ENCODE measurements at regions not wholly inside any gene's neighbourhood (a gene's known extent, or its start where the extent isn't known, plus 50 kb on each side); places are given as distances from the start of the nearest gene placed in this dataset.

DNA sequence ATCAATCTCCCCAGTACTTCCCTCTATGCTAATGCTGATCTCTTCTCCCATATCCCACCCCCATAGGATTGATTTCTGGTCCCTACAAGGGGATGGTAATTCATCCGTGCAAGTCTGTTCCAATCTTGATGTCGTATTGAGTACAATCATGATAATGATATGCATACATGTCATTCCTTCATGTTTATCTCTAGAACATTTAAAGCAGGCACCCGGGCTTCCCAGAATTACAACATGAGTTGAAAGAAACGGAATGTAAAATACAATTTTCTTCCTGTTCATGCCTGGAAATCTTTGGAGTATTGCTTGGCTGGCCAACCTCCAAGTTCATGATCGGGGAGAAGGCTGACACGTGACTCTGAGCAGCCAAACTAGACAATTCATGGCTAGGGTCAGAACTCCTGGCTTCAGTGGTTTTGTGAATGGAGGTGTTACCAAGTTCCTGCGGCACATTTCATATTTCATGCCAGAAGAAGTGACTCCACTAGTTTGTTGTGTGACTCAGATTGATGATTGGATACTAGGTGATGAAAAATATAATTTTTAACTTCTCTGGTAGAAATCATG, 66.6 kb downstream of the C9orf152 start:
- Histone ChIP-seq H3K27me3 (no peaks in the 10 kb centered on the region), H3K9me3 (no peaks in the 10 kb centered on the region), H3K4me1 (peaks cover 0 to 57% (median 46%) of the 10 kb centered on the region in 4 donors), H3K27ac (peak overlapping the region in 3 of 4 donors; percentile 48 to 63 (median 54)), H3K4me3 (no peak overlapping the region), H3K36me3 (peaks cover 0 to 26% (median 23%) of the 10 kb centered on the region in 4 donors)
- intact Hi-C loops (cut with DNase I): no loop called here
- DNase-seq: peak; percentile 81
- TF ChIP-seq, protein P1, sequence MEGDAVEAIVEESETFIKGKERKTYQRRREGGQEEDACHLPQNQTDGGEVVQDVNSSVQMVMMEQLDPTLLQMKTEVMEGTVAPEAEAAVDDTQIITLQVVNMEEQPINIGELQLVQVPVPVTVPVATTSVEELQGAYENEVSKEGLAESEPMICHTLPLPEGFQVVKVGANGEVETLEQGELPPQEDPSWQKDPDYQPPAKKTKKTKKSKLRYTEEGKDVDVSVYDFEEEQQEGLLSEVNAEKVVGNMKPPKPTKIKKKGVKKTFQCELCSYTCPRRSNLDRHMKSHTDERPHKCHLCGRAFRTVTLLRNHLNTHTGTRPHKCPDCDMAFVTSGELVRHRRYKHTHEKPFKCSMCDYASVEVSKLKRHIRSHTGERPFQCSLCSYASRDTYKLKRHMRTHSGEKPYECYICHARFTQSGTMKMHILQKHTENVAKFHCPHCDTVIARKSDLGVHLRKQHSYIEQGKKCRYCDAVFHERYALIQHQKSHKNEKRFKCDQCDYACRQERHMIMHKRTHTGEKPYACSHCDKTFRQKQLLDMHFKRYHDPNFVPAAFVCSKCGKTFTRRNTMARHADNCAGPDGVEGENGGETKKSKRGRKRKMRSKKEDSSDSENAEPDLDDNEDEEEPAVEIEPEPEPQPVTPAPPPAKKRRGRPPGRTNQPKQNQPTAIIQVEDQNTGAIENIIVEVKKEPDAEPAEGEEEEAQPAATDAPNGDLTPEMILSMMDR (IDR thresholded peaks at IDR 0.05): no peak
- TF ChIP-seq POLR2AphosphoS5 (IDR thresholded peaks at IDR 0.05): peak in 3 of 4 donors; percentile 8 to 46 (median 15)
- 65 to 77% methylated on average over 7 of the region's 7 CpGs for WGBS, 2 donors

DNA sequence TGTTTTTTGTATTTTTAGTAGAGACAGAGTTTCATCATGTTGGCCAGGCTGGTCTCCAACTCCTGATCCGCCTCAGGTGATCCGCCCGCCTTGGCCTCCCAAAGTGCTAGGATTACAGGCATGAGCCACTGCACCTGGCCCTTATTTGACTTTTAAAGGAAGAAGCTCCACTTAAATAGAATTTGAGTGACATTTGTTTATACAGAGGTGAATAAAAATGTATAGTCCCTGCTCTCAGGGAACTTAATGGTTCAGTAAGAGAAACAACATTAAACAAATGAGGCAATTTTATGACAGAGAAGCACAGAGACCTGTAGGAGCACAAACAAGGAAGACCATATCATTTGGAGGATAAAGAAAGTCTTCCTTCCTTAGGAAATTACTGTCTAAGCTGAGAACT, 65.7 kb downstream of the C9orf152 start:
- Histone ChIP-seq H3K4me1 (peaks cover 0 to 63% (median 52%) of the 10 kb centered on the region in 4 donors), H3K36me3 (peaks cover 0 to 17% (median 16%) of the 10 kb centered on the region in 4 donors), H3K27ac (peak overlapping the region in 2 of 4 donors; percentile 48 to 54), H3K27me3 (no peaks in the 10 kb centered on the region), H3K4me3 (no peak overlapping the region), H3K9me3 (no peaks in the 10 kb centered on the region)
- WGBS, 2 donors: 92 to 93% methylated on average over 3 of the region's 3 CpGs
- DNase-seq: no peak
- no peak for TF ChIP-seq POLR2AphosphoS5 (IDR thresholded peaks at IDR 0.05)
- no peak for TF ChIP-seq POLR2A (IDR thresholded peaks at IDR 0.05)
- TF ChIP-seq, protein P1 (IDR thresholded peaks at IDR 0.05): no peak
- TF ChIP-seq EP300 (IDR thresholded peaks at IDR 0.05): no peak
- intact Hi-C loops (cut with DNase I): no loop called here

DNA sequence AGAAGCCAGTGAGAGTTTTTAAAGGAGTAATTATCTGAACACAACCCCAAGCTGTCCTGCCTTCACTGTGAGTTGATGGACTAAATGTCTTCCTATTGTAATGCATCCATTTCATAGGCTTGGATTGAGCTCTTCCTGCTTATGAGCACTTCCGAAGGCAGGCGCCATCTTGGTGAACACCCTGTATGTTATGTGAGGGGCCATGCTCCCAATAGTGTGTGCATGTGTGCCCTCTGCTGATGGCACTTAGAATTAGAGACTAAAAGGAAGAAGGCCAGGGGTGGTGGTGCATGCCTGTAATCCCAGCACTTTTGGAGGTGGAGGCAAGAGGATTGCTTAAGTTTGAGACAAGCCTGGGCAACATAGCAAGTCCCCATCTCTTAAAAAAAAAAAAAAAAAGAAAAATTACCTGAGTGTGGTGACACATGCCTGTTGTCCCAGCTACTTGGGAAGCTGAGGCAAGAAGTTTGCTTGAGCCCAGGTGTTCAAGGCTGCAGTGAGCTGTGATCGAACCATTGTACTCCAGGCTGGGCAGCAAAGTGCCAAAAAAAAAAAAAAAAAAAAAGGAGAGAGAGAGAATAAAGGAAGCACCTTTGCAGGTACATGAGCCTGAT, 65.0 kb downstream of the C9orf152 start:
- peaks cover 0 to 10% (median 10%) of the 10 kb centered on the region in 4 donors for H3K36me3 ChIP-seq
- intact Hi-C loops (cut with DNase I): no loop called here
- WGBS, 2 donors: 79 to 95% methylated on average over 3 of the region's 3 CpGs
- H3K4me3 ChIP-seq: no peak overlapping the region
- no peaks in the 10 kb centered on the region for H3K27me3 ChIP-seq
- peaks cover 0 to 69% (median 55%) of the 10 kb centered on the region in 4 donors for H3K4me1 ChIP-seq
- TF ChIP-seq POLR2A (IDR thresholded peaks at IDR 0.05): no peak
- no peak for DNase-seq
- H3K27ac ChIP-seq: peak overlapping the region in 3 of 4 donors; percentile 12 to 54 (median 48)
- H3K9me3 ChIP-seq: no peaks in the 10 kb centered on the region

DNA sequence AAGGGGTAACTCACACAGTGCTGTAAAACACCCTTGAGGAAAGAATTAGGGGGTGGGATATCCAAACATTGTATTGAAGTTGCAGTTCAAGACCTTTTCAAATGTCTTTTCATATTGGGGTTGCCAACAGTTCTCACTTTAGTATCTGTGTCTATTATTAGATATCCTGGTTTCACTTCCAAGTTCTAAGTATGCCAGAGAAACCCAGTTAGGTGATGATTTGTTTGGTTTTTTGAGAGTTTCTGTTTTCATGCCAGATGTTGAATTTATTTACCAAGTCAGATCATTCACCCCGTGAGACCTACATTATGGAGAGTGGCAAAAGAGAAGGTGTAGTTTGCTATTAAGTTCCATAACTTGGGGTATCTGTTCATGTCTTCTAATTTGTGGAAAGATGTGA, 64.5 kb downstream of the C9orf152 start:
- WGBS, 2 donors: 29 to 31% methylated on average over 1 of the region's 1 CpG
- H3K27ac ChIP-seq: peak overlapping the region in 3 of 4 donors; percentile 24 to 54 (median 48)
- no peaks in the 10 kb centered on the region for H3K9me3 ChIP-seq
- H3K27me3 ChIP-seq: no peaks in the 10 kb centered on the region
- DNase-seq: no peak
- H3K4me1 ChIP-seq: peaks cover 0 to 70% (median 55%) of the 10 kb centered on the region in 4 donors
- H3K4me3 ChIP-seq: no peak overlapping the region
- intact Hi-C loops (cut with DNase I): no loop called here
- TF ChIP-seq POLR2A (IDR thresholded peaks at IDR 0.05) (no peak), EP300 (IDR thresholded peaks at IDR 0.05) (no peak), POLR2AphosphoS5 (IDR thresholded peaks at IDR 0.05) (no peak)
- TF ChIP-seq, protein P1 (IDR thresholded peaks at IDR 0.05): no peak
- H3K36me3 ChIP-seq: peaks cover 0 to 5% (median 4%) of the 10 kb centered on the region in 4 donors

DNA sequence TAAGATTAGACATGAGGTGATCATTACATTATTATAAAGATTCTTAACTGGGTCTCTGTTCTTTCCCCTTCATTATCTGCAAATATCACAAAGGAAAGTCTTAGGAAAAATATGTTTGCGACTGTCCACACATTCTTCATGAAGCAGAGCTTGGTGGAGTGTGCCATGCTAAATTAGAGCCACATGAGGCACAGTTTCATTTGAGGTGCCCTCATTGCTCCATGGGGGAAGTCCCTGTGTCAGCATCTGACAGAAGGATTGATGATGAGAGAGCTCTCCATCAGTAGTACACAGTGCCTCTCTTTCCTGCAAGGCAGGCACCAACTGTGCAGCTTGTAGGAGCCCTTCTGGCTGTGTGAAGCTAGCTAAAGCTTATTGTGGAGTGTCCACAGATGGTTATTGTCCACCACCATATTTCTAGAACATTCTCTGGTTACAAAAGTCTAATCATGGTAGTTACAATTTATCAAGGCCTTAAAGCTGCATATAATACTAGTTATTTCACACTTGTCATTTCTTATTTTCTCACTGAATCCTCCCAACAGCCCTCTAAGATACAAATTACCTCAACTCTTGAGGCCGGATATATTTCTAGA, 63.9 kb downstream of the C9orf152 start:
- Histone ChIP-seq H3K9me3 (no peaks in the 10 kb centered on the region), H3K27me3 (no peaks in the 10 kb centered on the region), H3K4me1 (peaks cover 0 to 71% (median 54%) of the 10 kb centered on the region in 4 donors), H3K27ac (peak overlapping the region in 3 of 4 donors; percentile 24 to 54 (median 48)), H3K4me3 (no peak overlapping the region), H3K36me3 (no peaks in the 10 kb centered on the region)
- no peak for DNase-seq
- TF ChIP-seq POLR2A (IDR thresholded peaks at IDR 0.05): no peak
- TF ChIP-seq, protein P1 (IDR thresholded peaks at IDR 0.05): no peak
- TF ChIP-seq EP300 (IDR thresholded peaks at IDR 0.05): no peak
- no peak for TF ChIP-seq POLR2AphosphoS5 (IDR thresholded peaks at IDR 0.05)
- intact Hi-C loops (cut with DNase I): no loop called here
- 67 to 85% methylated on average over 2 of the region's 2 CpGs for WGBS, 2 donors
